Activated CD4-positive, alpha-beta T cell treated with anti-CD3 and anti-CD28 coated beads, Interleukin-2, amount 10 ng/mL, durations not matched to agents 24 days and 14 days (primary cell): ENCODE measurements at regions not wholly inside any gene's neighbourhood (a gene's known extent, or its start where the extent isn't known, plus 50 kb on each side); places are given as distances from the start of the nearest gene placed in this dataset.

Experiments used
- DNase-seq: peaks from one replicate; pipeline ENCODE4 v3.0.0; 2022
- H3K27ac Mint-ChIP-seq: one replicate; pipeline ENCODE4 v1.8.0; 2022; ENCODE audit warnings: mild to moderate bottlenecking, mixed read lengths
- H3K27me3 Mint-ChIP-seq: one replicate; pipeline ENCODE4 v1.8.0; 2022; ENCODE audit warnings: mixed read lengths
- H3K36me3 Mint-ChIP-seq: one replicate; pipeline ENCODE4 v1.8.0; 2022; ENCODE audit warnings: low read depth, mild to moderate bottlenecking, mixed read lengths
- H3K4me1 Mint-ChIP-seq: one replicate; pipeline ENCODE4 v1.8.0; 2021; ENCODE audit warnings: mixed read lengths
- H3K4me3 Mint-ChIP-seq: one replicate; pipeline ENCODE4 v1.8.0; 2022; ENCODE audit warnings: mild to moderate bottlenecking, moderate library complexity, mixed read lengths
- H3K9me3 Mint-ChIP-seq: one replicate; pipeline ENCODE4 v1.8.0; 2021; ENCODE audit warnings: mixed read lengths
- intact Hi-C: fragments of 100-400 bp; cut with micrococcal nuclease; formaldehyde crosslinking; loops from one replicate; pipeline ENCODE4 v1.15.1; 2023

DNA sequence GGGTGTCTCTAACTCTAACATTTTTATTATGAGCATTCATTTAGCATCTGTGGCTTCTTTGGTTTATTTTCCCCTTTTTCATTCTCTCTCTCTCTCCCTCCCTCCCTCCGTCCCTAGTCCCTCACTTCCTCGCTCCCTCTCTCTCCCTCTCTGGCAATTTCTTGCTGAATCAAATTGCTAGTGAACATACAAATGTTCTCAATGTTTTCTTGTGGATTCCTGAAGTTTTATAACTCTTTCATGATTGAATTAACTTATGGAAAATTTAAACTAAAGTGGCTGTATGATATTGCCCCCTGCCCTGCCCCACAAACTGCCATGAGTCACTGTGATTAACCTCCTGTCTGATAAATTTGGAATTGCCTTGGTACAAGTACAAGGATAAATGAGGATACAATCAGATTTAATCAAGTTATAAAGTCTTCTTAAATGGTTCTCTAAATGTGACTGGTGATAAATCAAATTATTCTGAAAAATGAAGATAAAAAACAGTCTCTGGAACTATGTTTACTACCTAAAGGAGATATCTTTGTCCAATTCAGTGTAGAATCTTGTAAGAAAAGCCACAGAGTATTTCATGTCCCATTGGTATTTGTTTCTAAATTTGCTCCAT is 143.0 kb upstream of the PDGFD start:
- H3K36me3 Mint-ChIP-seq = no peaks in the 10 kb centered on the region
- no peaks in the 10 kb centered on the region for H3K27me3 Mint-ChIP-seq
- no peaks in the 10 kb centered on the region for H3K9me3 Mint-ChIP-seq
- no peak for DNase-seq
- no peak overlapping the region for H3K4me3 Mint-ChIP-seq
- no peak overlapping the region for H3K27ac Mint-ChIP-seq
- H3K4me1 Mint-ChIP-seq = no peaks in the 10 kb centered on the region
- intact Hi-C loops = no loop called here

DNA sequence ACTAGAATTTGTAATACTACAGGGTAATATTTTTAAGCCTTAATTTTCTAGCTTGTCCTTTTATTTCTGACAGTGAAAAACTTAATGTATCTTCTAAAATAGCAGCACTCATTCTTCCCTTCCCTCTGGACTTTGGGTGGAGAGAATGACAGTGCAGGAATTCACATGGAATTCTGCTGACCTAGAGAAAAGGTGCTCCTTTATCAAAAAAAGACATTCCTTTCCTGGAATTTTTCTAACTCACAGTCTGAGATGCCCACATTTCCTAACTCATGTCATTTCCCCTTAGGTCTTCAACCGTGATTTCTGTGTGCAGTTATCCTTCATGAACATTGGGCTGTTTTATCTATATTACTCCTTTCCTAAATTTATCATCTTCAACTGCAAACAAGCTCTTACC is 137.8 kb upstream of the PDGFD start:
- DNase-seq = no peak
- Mint-ChIP-seq H3K4me1 (no peaks in the 10 kb centered on the region), H3K27me3 (no peaks in the 10 kb centered on the region), H3K9me3 (no peaks in the 10 kb centered on the region), H3K36me3 (no peaks in the 10 kb centered on the region), H3K27ac (no peak overlapping the region), H3K4me3 (no peak overlapping the region)
- intact Hi-C loops = no loop called here

DNA sequence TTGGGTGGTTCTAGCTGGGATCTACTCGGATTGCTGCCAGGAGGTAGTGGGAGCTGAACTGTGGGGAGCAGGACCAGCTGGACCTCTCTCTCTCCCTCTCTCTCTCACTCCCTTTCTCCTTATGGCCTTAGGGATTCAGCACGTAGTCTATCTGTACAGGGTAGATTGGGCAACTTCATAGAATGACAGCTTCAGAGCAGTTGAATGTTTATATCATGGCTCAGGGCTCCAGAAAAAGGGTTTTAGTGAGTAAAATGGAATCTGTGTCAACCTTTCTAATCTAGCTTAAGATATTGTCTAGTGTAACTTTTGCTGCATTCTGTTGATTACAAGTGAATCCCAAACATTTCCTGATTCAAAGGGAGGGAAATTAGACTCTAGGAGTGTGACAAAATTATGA is 127.7 kb upstream of the PDGFD start:
- Mint-ChIP-seq H3K9me3 (no peaks in the 10 kb centered on the region), H3K27ac (no peak overlapping the region), H3K36me3 (no peaks in the 10 kb centered on the region), H3K4me1 (no peaks in the 10 kb centered on the region), H3K4me3 (no peak overlapping the region), H3K27me3 (no peaks in the 10 kb centered on the region)
- intact Hi-C loops = no loop called here
- no peak for DNase-seq

DNA sequence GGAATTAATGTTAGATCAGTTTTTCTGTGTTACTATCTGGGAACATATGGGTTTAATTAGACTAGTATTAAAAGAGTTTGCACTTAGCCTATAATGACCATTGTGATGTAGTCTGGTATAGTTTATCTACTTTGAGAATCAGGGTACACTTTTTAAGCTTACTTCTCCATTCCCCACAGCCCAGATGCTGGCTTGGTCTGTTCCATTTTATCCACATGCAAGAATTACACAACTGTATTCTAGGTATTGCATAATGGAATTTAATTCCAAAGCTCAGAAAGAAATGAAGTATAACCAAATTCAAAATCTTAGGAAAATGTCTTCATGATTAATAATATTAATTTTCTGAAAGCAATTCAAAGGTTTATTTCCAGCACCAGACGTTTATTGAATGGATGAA is 122.2 kb upstream of the PDGFD start:
- H3K4me3 Mint-ChIP-seq = no peak overlapping the region
- no peaks in the 10 kb centered on the region for H3K36me3 Mint-ChIP-seq
- H3K27me3 Mint-ChIP-seq = no peaks in the 10 kb centered on the region
- no peaks in the 10 kb centered on the region for H3K4me1 Mint-ChIP-seq
- H3K9me3 Mint-ChIP-seq = no peaks in the 10 kb centered on the region
- no peak overlapping the region for H3K27ac Mint-ChIP-seq
- intact Hi-C loops = no loop called here
- DNase-seq = no peak

DNA sequence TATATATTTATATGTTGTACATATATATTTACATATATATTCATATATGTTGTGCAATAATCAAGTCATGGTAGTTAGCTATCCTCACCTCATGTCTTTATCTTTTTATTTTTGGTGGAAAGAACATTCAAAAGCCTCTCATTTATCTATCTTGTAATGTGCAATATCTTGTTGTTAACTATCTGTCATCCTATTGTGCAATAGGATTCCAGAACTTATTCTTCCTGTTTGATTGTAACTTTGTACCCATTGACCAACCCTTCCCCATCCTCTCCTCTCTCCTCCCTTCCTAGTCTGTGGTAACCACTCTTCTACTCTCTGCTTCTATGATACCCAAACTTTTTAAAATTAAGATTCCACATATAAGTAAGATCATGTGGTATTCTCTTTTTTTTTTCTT is 115.6 kb upstream of the PDGFD start:
- Mint-ChIP-seq H3K4me3 (no peak overlapping the region), H3K27ac (no peak overlapping the region), H3K4me1 (no peaks in the 10 kb centered on the region), H3K36me3 (no peaks in the 10 kb centered on the region), H3K9me3 (no peaks in the 10 kb centered on the region), H3K27me3 (no peaks in the 10 kb centered on the region)
- DNase-seq = no peak
- intact Hi-C loops = no loop called here

DNA sequence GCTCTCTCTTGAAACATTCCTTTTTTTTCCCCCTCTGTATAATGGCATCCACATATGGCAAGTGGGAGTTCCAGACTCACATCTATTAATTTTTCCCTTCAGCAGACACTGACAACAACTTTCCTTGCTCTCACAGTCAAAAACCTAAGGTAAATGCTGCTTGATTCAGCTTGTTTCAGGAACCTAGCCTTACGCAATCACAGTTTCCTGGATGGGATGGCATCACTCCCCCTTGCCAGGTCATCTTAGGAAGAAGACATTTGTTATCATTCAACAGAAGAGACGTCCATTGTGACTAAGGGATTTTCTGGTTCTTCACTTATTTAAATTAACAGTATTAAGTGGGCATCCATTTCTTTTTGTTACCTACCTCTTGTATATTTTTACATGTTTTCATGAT is 112.0 kb upstream of the PDGFD start:
- no peaks in the 10 kb centered on the region for H3K36me3 Mint-ChIP-seq
- no peak overlapping the region for H3K27ac Mint-ChIP-seq
- no peak overlapping the region for H3K4me3 Mint-ChIP-seq
- DNase-seq = no peak
- intact Hi-C loops = no loop called here
- no peaks in the 10 kb centered on the region for H3K4me1 Mint-ChIP-seq
- H3K27me3 Mint-ChIP-seq = no peaks in the 10 kb centered on the region
- no peaks in the 10 kb centered on the region for H3K9me3 Mint-ChIP-seq

DNA sequence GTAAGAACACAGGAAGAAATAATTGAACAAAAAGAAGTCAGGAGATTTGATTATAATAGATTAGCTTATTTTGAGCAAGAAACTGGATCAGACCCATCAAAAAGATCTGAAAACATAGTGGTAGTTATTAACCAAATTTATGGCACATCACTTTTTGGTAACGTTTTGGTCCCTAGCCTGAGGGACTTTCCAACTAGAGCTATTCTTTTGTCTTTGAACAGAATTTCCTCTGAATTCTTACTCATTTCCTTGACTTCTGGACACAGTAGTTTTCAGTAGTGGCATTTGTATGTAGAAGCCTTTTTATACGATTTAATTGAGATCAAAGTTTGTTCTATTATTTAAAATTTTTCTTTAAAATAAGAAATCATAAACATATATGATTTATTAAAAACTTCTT is 96.5 kb upstream of the PDGFD start:
- no peaks in the 10 kb centered on the region for H3K27me3 Mint-ChIP-seq
- H3K4me1 Mint-ChIP-seq = no peaks in the 10 kb centered on the region
- DNase-seq = no peak
- H3K36me3 Mint-ChIP-seq = no peaks in the 10 kb centered on the region
- H3K27ac Mint-ChIP-seq = no peak overlapping the region
- intact Hi-C loops = no loop called here
- H3K9me3 Mint-ChIP-seq = no peaks in the 10 kb centered on the region
- H3K4me3 Mint-ChIP-seq = no peak overlapping the region

DNA sequence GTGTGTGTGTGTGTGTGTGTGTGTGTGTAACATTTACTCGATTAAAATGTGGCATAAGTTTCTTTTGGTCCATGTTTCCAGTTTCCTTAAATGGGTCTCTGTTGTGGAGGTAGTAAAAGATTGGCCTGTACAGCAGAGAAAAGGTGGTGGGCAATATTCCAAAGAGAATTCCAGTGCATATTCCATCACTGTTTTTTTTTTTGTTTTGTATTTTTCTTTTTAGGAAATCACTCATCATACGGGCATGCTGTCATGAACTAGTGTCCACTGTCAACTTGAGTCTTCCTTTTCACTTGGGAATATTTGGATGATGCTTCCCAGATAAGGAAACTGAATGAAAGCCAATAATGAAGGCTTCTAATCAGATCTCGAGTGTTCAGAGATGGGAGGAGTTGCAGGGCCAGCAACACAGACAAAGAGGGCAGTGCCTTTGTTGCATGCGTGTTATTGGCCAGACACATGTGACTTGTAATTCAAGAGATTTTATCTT is 95.2 kb upstream of the PDGFD start:
- no peaks in the 10 kb centered on the region for H3K4me1 Mint-ChIP-seq
- H3K27ac Mint-ChIP-seq = no peak overlapping the region
- no peak for DNase-seq
- no peaks in the 10 kb centered on the region for H3K36me3 Mint-ChIP-seq
- H3K9me3 Mint-ChIP-seq = no peaks in the 10 kb centered on the region
- H3K4me3 Mint-ChIP-seq = no peak overlapping the region
- intact Hi-C loops = no loop called here
- no peaks in the 10 kb centered on the region for H3K27me3 Mint-ChIP-seq

DNA sequence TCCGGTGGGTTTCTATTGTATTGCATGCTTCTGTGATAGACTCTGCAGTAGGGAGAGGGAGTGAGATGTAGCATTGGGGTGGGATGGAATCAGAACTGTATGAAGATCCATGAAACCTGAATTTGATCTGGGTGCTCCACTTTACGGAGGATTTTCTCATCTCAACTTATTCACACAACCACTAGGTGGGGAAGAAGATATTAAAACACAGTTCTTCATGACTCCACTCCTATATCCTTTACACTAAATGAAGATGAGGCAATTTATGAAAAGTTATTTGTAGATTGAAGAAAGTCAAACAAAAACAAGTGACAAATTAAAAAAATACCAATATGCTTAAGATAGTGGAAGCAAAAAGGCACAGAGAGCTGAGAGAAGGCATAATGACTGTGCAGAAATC is 92.6 kb upstream of the PDGFD start:
- Mint-ChIP-seq H3K9me3 (no peaks in the 10 kb centered on the region), H3K36me3 (no peaks in the 10 kb centered on the region), H3K27ac (no peak overlapping the region), H3K27me3 (no peaks in the 10 kb centered on the region), H3K4me3 (no peak overlapping the region), H3K4me1 (no peaks in the 10 kb centered on the region)
- intact Hi-C loops = no loop called here
- DNase-seq = no peak

DNA sequence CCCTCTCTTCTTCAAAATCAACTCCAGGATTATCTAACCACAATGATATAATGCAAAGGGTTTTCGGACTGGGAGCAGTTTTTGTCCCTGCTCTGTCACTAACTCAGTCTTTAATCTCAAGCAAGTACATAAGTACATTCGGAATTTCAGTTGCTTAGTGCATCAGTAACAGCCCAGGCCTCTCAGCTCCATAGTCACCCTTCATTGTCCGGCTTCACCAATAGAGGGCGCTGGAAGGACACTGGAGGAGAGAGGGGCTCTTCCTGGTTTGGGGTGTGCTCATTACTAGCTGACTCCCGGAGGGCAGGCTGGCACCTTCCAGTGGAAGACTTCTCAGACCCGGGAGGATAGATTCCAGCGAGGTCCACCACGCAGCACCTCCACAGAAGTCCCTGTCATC is 90.4 kb upstream of the PDGFD start:
- no peak overlapping the region for H3K4me3 Mint-ChIP-seq
- intact Hi-C loops = no loop called here
- peak; percentile 70 for DNase-seq
- no peaks in the 10 kb centered on the region for H3K36me3 Mint-ChIP-seq
- H3K4me1 Mint-ChIP-seq = no peaks in the 10 kb centered on the region
- H3K27ac Mint-ChIP-seq = no peak overlapping the region
- H3K9me3 Mint-ChIP-seq = no peaks in the 10 kb centered on the region
- H3K27me3 Mint-ChIP-seq = no peaks in the 10 kb centered on the region

DNA sequence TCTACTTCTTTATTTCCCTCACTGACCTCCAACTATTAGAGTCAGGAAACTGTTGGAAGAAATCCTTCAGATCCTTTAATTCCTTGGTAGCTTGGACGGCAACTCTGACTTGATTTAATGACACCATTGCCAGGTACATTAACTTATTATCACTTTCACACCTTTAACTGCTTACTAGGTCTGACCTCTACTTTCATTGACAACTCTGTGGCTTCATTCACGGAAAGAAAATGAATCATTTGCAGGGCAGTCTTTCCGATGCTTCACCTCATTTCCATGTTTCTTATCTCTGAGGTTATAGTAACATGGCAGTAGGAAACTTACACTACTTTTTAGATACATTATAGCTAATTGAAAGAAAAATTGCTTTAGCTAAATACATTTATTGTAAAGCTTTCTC is 82.6 kb upstream of the PDGFD start:
- no peaks in the 10 kb centered on the region for H3K9me3 Mint-ChIP-seq
- H3K4me3 Mint-ChIP-seq = no peak overlapping the region
- H3K27ac Mint-ChIP-seq = no peak overlapping the region
- H3K36me3 Mint-ChIP-seq = no peaks in the 10 kb centered on the region
- intact Hi-C loops = no loop called here
- no peaks in the 10 kb centered on the region for H3K4me1 Mint-ChIP-seq
- H3K27me3 Mint-ChIP-seq = no peaks in the 10 kb centered on the region
- no peak for DNase-seq

DNA sequence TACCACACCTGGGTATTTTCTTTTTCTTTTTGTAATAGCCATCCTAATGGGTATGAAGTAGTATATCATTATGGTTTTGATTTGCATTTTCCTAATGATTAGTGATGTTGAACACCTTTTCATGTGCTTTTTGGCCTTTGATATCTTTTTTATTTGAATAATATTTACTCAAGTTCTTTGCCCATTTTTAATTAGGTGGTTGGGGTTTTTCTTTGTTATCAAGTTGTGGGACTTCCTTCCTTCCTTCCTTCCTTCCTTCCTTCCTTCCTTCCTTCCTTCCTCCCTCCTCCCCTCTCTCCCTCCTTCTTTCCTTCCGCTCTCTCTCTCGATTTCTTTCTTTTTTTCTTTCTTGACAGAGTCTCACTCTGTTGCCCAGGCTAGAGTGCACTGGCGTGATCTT is 75.0 kb upstream of the PDGFD start:
- Mint-ChIP-seq H3K36me3 (no peaks in the 10 kb centered on the region), H3K9me3 (no peaks in the 10 kb centered on the region), H3K27ac (no peak overlapping the region), H3K27me3 (no peaks in the 10 kb centered on the region), H3K4me3 (no peak overlapping the region), H3K4me1 (no peaks in the 10 kb centered on the region)
- no peak for DNase-seq
- intact Hi-C loops = no loop called here

DNA sequence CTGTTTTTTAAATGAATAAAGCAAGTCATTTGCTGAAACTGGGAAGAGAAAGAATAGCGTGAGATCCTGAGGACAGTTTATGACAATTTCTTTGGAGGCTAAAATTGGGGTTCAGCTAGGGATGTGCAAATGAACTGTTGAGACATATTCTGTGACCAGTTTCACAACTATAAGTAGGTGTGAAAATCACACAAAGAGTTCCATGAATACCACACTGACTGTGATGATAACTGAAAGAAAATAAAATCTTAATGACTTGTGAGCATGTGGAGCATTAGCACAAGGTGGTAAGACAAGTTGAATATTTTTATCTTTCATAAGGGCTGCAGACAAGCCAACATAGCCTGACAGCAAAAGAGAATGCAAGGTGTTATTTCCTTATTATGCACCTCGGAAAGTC is 61.1 kb upstream of the PDGFD start:
- Mint-ChIP-seq H3K4me3 (no peak overlapping the region), H3K36me3 (no peaks in the 10 kb centered on the region), H3K9me3 (no peaks in the 10 kb centered on the region), H3K4me1 (no peaks in the 10 kb centered on the region), H3K27ac (no peak overlapping the region), H3K27me3 (no peaks in the 10 kb centered on the region)
- DNase-seq = no peak
- intact Hi-C loops = no loop called here

DNA sequence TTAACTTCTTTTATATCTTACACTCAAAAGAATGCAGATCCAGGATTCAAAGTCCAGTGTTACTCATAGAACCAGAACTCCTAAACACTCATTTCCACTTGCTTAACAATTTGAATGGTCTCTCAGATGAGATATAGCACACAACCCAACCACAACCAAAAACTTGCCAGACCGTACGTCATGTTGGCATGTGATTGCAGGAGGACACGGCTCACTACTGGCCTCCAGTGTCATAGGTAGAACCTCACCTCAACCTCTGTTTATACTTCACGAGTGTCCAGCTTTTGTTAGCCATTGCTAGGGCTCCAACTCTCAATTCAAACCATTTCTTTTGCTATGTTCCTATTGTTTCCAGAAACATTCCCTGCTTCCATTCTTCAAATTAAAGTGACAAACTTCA is 58.5 kb upstream of the PDGFD start:
- H3K9me3 Mint-ChIP-seq = no peaks in the 10 kb centered on the region
- no peak overlapping the region for H3K4me3 Mint-ChIP-seq
- no peak overlapping the region for H3K27ac Mint-ChIP-seq
- no peaks in the 10 kb centered on the region for H3K27me3 Mint-ChIP-seq
- intact Hi-C loops = no loop called here
- DNase-seq = no peak
- no peaks in the 10 kb centered on the region for H3K4me1 Mint-ChIP-seq
- no peaks in the 10 kb centered on the region for H3K36me3 Mint-ChIP-seq

DNA sequence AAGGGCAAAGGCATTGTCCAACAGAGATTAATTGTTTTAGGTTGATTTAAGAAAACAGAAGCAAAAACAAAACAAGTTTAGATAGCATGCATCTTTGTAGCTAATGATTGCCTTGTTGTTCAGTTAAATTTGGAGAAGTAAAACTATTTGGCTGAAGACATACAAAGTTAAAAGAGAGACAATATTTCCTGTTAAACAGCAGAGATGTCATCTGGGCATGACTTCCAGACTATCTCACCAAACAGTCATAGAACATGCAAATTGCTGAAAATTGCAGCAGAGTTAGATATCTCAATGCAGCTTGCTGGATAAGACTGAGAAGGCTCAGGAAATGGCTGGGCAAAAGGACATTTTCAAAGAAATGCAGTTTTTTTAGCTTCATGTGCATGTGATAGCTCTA is 57.5 kb upstream of the PDGFD start:
- intact Hi-C loops = no loop called here
- no peak for DNase-seq
- Mint-ChIP-seq H3K36me3 (no peaks in the 10 kb centered on the region), H3K27me3 (no peaks in the 10 kb centered on the region), H3K4me1 (no peaks in the 10 kb centered on the region), H3K9me3 (no peaks in the 10 kb centered on the region), H3K27ac (no peak overlapping the region), H3K4me3 (no peak overlapping the region)
